Neural progenitor cell (in vitro differentiated cells): ENCODE measurements at regions not wholly inside any gene's neighbourhood (a gene's known extent, or its start where the extent isn't known, plus 50 kb on each side); places are given as distances from the start of the nearest gene placed in this dataset.

Experiments
- DNase-seq: peaks from one replicate; pipeline ENCODE4 v3.0.0-alpha.2; 2016; ENCODE audit warnings: low spot score
- H2AFZ ChIP-seq: fragments of 200-600 bp; sonication (generic); replicated peaks from 2 replicates; pipeline ENCODE4 v1.6.1; 2016; ENCODE audit warnings: antibody characterized with exemption
- H3F3A ChIP-seq: fragments of 200-600 bp; sonication (generic); 2 replicates; pipeline ENCODE4 v1.6.1; 2016; ENCODE audit warnings: antibody characterized with exemption, low read depth
- H3K27ac ChIP-seq: fragments of 200-600 bp; sonication (generic); 2 replicates; pipeline ENCODE4 v1.5.1; 2016; ENCODE audit warnings: mild to moderate bottlenecking
- H3K27me3 ChIP-seq: fragments of 200-600 bp; sonication (generic); 2 replicates; pipeline ENCODE4 v1.6.1; 2016; ENCODE audit warnings: mild to moderate bottlenecking, moderate library complexity
- H3K36me3 ChIP-seq: fragments of 200-600 bp; sonication (generic); 2 replicates; pipeline ENCODE4 v1.5.1; 2016
- H3K4me1 ChIP-seq: fragments of 200-600 bp; sonication (generic); 2 replicates; pipeline ENCODE4 v1.6.1; 2016; ENCODE audit warnings: mixed run types
- H3K4me2 ChIP-seq: fragments of 200-600 bp; sonication (generic); 2 replicates; pipeline ENCODE4 v1.6.1; 2016
- H3K4me3 ChIP-seq: fragments of 200-600 bp; sonication (generic); 2 replicates; pipeline ENCODE4 v1.5.1; 2016
- H3K79me2 ChIP-seq: fragments of 200-600 bp; sonication (generic); 2 replicates; pipeline ENCODE4 v1.6.1; 2016; ENCODE audit warnings: low read depth
- H3K9ac ChIP-seq: fragments of 200-600 bp; sonication (generic); 2 replicates; pipeline ENCODE4 v1.6.1; 2016
- H3K9me3 ChIP-seq: fragments of 200-600 bp; sonication (generic); 2 replicates; pipeline ENCODE4 v1.5.1; 2016; ENCODE audit warnings: low read depth
- H4K20me1 ChIP-seq: fragments of 200-600 bp; sonication (generic); 2 replicates; pipeline ENCODE4 v1.6.1; 2016; ENCODE audit warnings: low read depth
- H3K27ac Mint-ChIP-seq: 3 replicates; pipeline ENCODE4 v1.8.0; 2021; ENCODE audit warnings: mixed read lengths
- H3K27me3 Mint-ChIP-seq: 2 replicates; pipeline ENCODE4 v1.8.0; 2022; ENCODE audit warnings: low read depth, mild to moderate bottlenecking, inconsistent platforms, moderate library complexity, mixed read lengths; ENCODE audit not compliant: insufficient read depth
- H3K36me3 Mint-ChIP-seq: 3 replicates; pipeline ENCODE4 v1.8.0; 2021; ENCODE audit warnings: mixed read lengths
- H3K4me1 Mint-ChIP-seq: 3 replicates; pipeline ENCODE4 v1.8.0; 2021; ENCODE audit warnings: mixed read lengths
- H3K4me3 Mint-ChIP-seq: 3 replicates; pipeline ENCODE4 v1.8.0; 2021; ENCODE audit warnings: mild to moderate bottlenecking, moderate library complexity, mixed read lengths
- H3K9me3 Mint-ChIP-seq: 3 replicates; pipeline ENCODE4 v1.8.0; 2020; ENCODE audit warnings: mixed read lengths
- CTCF ChIP-seq: fragments of 200-600 bp; sonication (generic); IDR thresholded peaks from 2 replicates; pipeline ENCODE4 v1.5.1; 2017; ENCODE audit warnings: antibody characterized with exemption, mild to moderate bottlenecking
- EZH2 ChIP-seq: fragments of 200-600 bp; sonication (generic); IDR thresholded peaks from 2 replicates; pipeline ENCODE4 v1.6.1; 2017; ENCODE audit warnings: antibody characterized with exemption, mild to moderate bottlenecking, moderate library complexity
- EZH2phosphoT487 ChIP-seq: fragments of 200-600 bp; sonication (generic); IDR thresholded peaks from 2 replicates; pipeline ENCODE4 v1.6.1; 2017; ENCODE audit warnings: antibody characterized with exemption

GRCh38 chr6:71049198-71049770 lies 92.4 kb upstream of the B3GAT2 start:
- H3K36me3 Mint-ChIP-seq: no peaks in the 10 kb centered on the region
- no peaks in the 10 kb centered on the region for H3K4me1 ChIP-seq
- H3K4me3 Mint-ChIP-seq: no peak overlapping the region

GRCh38 chr6:71053475-71053874 lies 96.6 kb upstream of the B3GAT2 start:
- Histone ChIP-seq H3K4me1 (no peaks in the 10 kb centered on the region), H4K20me1 (no peaks in the 10 kb centered on the region), H3K79me2 (no peaks in the 10 kb centered on the region), H3K9ac (no peak overlapping the region), H3K27me3 (no peaks in the 10 kb centered on the region), H3K27ac (no peak overlapping the region), H3K36me3 (no peaks in the 10 kb centered on the region), H2AFZ (no peak overlapping the region), H3K4me3 (no peak overlapping the region), H3K4me2 (no peak overlapping the region), H3K9me3 (no peaks in the 10 kb centered on the region), H3F3A (no peaks in the 10 kb centered on the region)
- no peak for DNase-seq
- Mint-ChIP-seq H3K27me3 (no peaks in the 10 kb centered on the region), H3K9me3 (no peaks in the 10 kb centered on the region), H3K4me1 (peaks cover 2% of the 10 kb centered on the region), H3K36me3 (no peaks in the 10 kb centered on the region), H3K4me3 (no peak overlapping the region), H3K27ac (no peak overlapping the region)
- no peak for TF ChIP-seq EZH2
- no peak for TF ChIP-seq CTCF
- no peak for TF ChIP-seq EZH2phosphoT487

More at GRCh38 chr6:71049198-71049770, 92.4 kb upstream of the B3GAT2 start:
- no peaks in the 10 kb centered on the region for H3K36me3 ChIP-seq
- no peak overlapping the region for H3K27ac ChIP-seq
- no peak overlapping the region for H2AFZ ChIP-seq
- no peak overlapping the region for H3K4me3 ChIP-seq
- H3K9ac ChIP-seq: no peak overlapping the region
- no peaks in the 10 kb centered on the region for H3K27me3 Mint-ChIP-seq
- no peaks in the 10 kb centered on the region for H3K9me3 ChIP-seq
- peaks cover 29% of the 10 kb centered on the region for H3K4me1 Mint-ChIP-seq
- TF ChIP-seq EZH2 (no peak), CTCF (no peak), EZH2phosphoT487 (no peak)
- no peaks in the 10 kb centered on the region for H3F3A ChIP-seq
- no peak overlapping the region for H3K27ac Mint-ChIP-seq
- H3K4me2 ChIP-seq: no peak overlapping the region
- no peak for DNase-seq
- H3K79me2 ChIP-seq: no peaks in the 10 kb centered on the region
- H3K9me3 Mint-ChIP-seq: no peaks in the 10 kb centered on the region
- no peaks in the 10 kb centered on the region for H4K20me1 ChIP-seq
- no peaks in the 10 kb centered on the region for H3K27me3 ChIP-seq

- H3K27ac Mint-ChIP-seq: no peak overlapping the region
- Histone ChIP-seq H3K4me1 (no peaks in the 10 kb centered on the region), H2AFZ (no peak overlapping the region), H3K9me3 (no peaks in the 10 kb centered on the region), H4K20me1 (no peaks in the 10 kb centered on the region), H3F3A (no peaks in the 10 kb centered on the region), H3K4me3 (no peak overlapping the region), H3K9ac (no peak overlapping the region), H3K27ac (no peak overlapping the region), H3K79me2 (no peaks in the 10 kb centered on the region), H3K27me3 (no peaks in the 10 kb centered on the region), H3K4me2 (no peak overlapping the region), H3K36me3 (no peaks in the 10 kb centered on the region)
- peaks cover 2% of the 10 kb centered on the region for H3K4me1 Mint-ChIP-seq
- H3K36me3 Mint-ChIP-seq: no peaks in the 10 kb centered on the region
- H3K27me3 Mint-ChIP-seq: no peaks in the 10 kb centered on the region
- no peak for DNase-seq
- no peaks in the 10 kb centered on the region for H3K9me3 Mint-ChIP-seq
- H3K4me3 Mint-ChIP-seq: no peak overlapping the region
- TF ChIP-seq CTCF: no peak
These were observed 99.8 kb upstream of the B3GAT2 start for GRCh38 chr6:71056656-71057055.
